Upper lobe of left lung (tissue), 6 donors: ENCODE measurements at regions not wholly inside any gene's neighbourhood (a gene's known extent, or its start where the extent isn't known, plus 50 kb on each side); places are given as distances from the start of the nearest gene placed in this dataset.

Experiments
- ATAC-seq, 2 donors: fragments of 200-7000 bp; cut with Tn5 transposase; one replicate each; pipeline ENCODE4 v1.9.1; 2022; ENCODE audit warnings: mild to moderate bottlenecking in 2 of 2, moderate library complexity in 2 of 2; ENCODE audit not compliant: low FRiP score in 2 of 2
- DNase-seq, 2 donors: peaks; one replicate each; pipeline ENCODE4 v3.0.0-alpha.2; 2019 to 2020
- H3K27ac ChIP-seq, 4 donors: fragments of 200-600 bp; sonication (generic); one replicate each; pipeline ENCODE4 v1.5.1; 2016 to 2019
- H3K27me3 ChIP-seq, 4 donors: fragments of 200-600 bp; sonication (generic); one replicate each; pipeline ENCODE4 v1.5.1; 2017 to 2019
- H3K36me3 ChIP-seq, 4 donors: fragments of 200-600 bp; sonication (generic); one replicate each; pipeline ENCODE4 v1.5.1; 2016 to 2019
- H3K4me1 ChIP-seq, 4 donors: fragments of 200-600 bp; sonication (generic); one replicate each; pipeline ENCODE4 v1.5.1; 2018 to 2019
- H3K4me3 ChIP-seq, 4 donors: fragments of 200-600 bp; sonication (generic); one replicate each; pipeline ENCODE4 v1.5.1; 2017 to 2019; ENCODE audit warnings: mild to moderate bottlenecking in 2 of 4, moderate library complexity in 1 of 4
- H3K9me3 ChIP-seq, 4 donors: fragments of 200-600 bp; sonication (generic); one replicate each; pipeline ENCODE4 v1.5.1; 2018 to 2019
- CTCF ChIP-seq, 6 experiments: fragments of 450-650 bp in 4 of 6; fragments of 200-600 bp in 2 of 6; sonication (generic) in 2 of 6; IDR thresholded peaks; one replicate each; pipeline ENCODE4 v1.5.1; 2016 to 2019; ENCODE audit warnings: antibody characterized with exemption in 6 of 6
- EP300 ChIP-seq, 4 donors: sonication (generic); formaldehyde crosslinking; IDR thresholded peaks; one replicate each; pipeline ENCODE4 v1.5.1; 2017; ENCODE audit warnings: antibody characterized with exemption in 4 of 4, control low read depth in 2 of 4
- POLR2A ChIP-seq, 4 donors: fragments of 450-650 bp; IDR thresholded peaks; one replicate each; pipeline ENCODE4 v1.5.1; 2016 to 2017; ENCODE audit warnings: antibody characterized with exemption in 4 of 4, mild to moderate bottlenecking in 2 of 4
- POLR2AphosphoS5 ChIP-seq, 2 donors: sonication (generic); formaldehyde crosslinking; IDR thresholded peaks; one replicate each; pipeline ENCODE4 v1.5.1; 2017; ENCODE audit warnings: antibody characterized with exemption in 2 of 2
- WGBS, 2 donors: methylation state at CpG; one replicate each; pipeline ENCODE4 v1.1.5; 2017 to 2018; 5-methylcytosine and 5-hydroxymethylcytosine counted together
- donor health status: DM: no; HTN: no; CAD: no; lungs with moderate emphysema.
- donor health status: DM: no; HTN: yes; CAD: no; lungs with severe emphysema.

- H3K36me3 ChIP-seq, result no peaks in the 10 kb centered on the region
- no peak for DNase-seq
- H3K27me3 ChIP-seq, result no peaks in the 10 kb centered on the region
- no peak for TF ChIP-seq POLR2AphosphoS5 (IDR thresholded peaks at IDR 0.05)
- no peak for TF ChIP-seq EP300 (IDR thresholded peaks at IDR 0.05)
- no peak for TF ChIP-seq CTCF (IDR thresholded peaks at IDR 0.05)
- no peak for TF ChIP-seq POLR2A (IDR thresholded peaks at IDR 0.05)
- H3K9me3 ChIP-seq, result no peaks in the 10 kb centered on the region
- ATAC-seq, result peak in 1 of 2 donors; percentile 65
- H3K4me1 ChIP-seq, result peaks cover 0 to 3% (median 0%) of the 10 kb centered on the region in 4 donors
- WGBS, 2 donors, result 59 to 60% methylated on average over 3 of the region's 3 CpGs
- H3K4me3 ChIP-seq, result no peak overlapping the region
- H3K27ac ChIP-seq, result no peak overlapping the region
These were observed 129.8 kb upstream of the IL12B start for GRCh38 chr5:159459951-159460538.

- no peaks in the 10 kb centered on the region for H3K36me3 ChIP-seq
- no peak for DNase-seq
These were observed 133.5 kb upstream of the IL12B start for GRCh38 chr5:159463590-159464321.

GRCh38 chr5:159465604-159466003 is 135.3 kb upstream of the IL12B start:
- no peak for TF ChIP-seq POLR2A (IDR thresholded peaks at IDR 0.05)
- TF ChIP-seq POLR2AphosphoS5 (IDR thresholded peaks at IDR 0.05), result no peak
- no peak for TF ChIP-seq EP300 (IDR thresholded peaks at IDR 0.05)
- no peak for TF ChIP-seq CTCF (IDR thresholded peaks at IDR 0.05)
- no peaks in the 10 kb centered on the region for H3K9me3 ChIP-seq
- H3K36me3 ChIP-seq, result no peaks in the 10 kb centered on the region
- no peak for ATAC-seq
- H3K4me1 ChIP-seq, result peaks cover 0 to 4% (median 2%) of the 10 kb centered on the region in 4 donors
- no peak overlapping the region for H3K27ac ChIP-seq
- no peak for DNase-seq
- 66 to 70% methylated on average over 3 of the region's 3 CpGs for WGBS, 2 donors
- H3K27me3 ChIP-seq, result no peaks in the 10 kb centered on the region
- H3K4me3 ChIP-seq, result no peak overlapping the region

More at GRCh38 chr5:159463590-159464321, 133.5 kb upstream of the IL12B start:
- Histone ChIP-seq H3K4me3 (no peak overlapping the region), H3K27me3 (no peaks in the 10 kb centered on the region), H3K9me3 (no peaks in the 10 kb centered on the region), H3K4me1 (peaks cover 0 to 3% (median 0%) of the 10 kb centered on the region in 4 donors), H3K27ac (no peak overlapping the region)
- TF ChIP-seq POLR2AphosphoS5 (IDR thresholded peaks at IDR 0.05) (no peak), EP300 (IDR thresholded peaks at IDR 0.05) (no peak), CTCF (IDR thresholded peaks at IDR 0.05) (no peak), POLR2A (IDR thresholded peaks at IDR 0.05) (no peak)
- WGBS, 2 donors, result 55 to 63% methylated on average over 1 of the region's 1 CpG
- no peak for ATAC-seq

- Histone ChIP-seq H3K27ac (no peak overlapping the region), H3K4me1 (peaks cover 0 to 4% (median 0%) of the 10 kb centered on the region in 4 donors), H3K9me3 (no peaks in the 10 kb centered on the region), H3K4me3 (no peak overlapping the region), H3K27me3 (no peaks in the 10 kb centered on the region), H3K36me3 (no peaks in the 10 kb centered on the region)
- DNase-seq, result no peak
- 95 to 96% methylated on average over 5 of the region's 5 CpGs for WGBS, 2 donors
- TF ChIP-seq CTCF (IDR thresholded peaks at IDR 0.05) (no peak), POLR2A (IDR thresholded peaks at IDR 0.05) (no peak), POLR2AphosphoS5 (IDR thresholded peaks at IDR 0.05) (no peak), EP300 (IDR thresholded peaks at IDR 0.05) (no peak)
- ATAC-seq, result no peak
These were observed 137.4 kb upstream of the IL12B start for GRCh38 chr5:159467666-159468065.
